PFSK-1 (cell line): ENCODE measurements at regions not wholly inside any gene's neighbourhood (a gene's known extent, or its start where the extent isn't known, plus 50 kb on each side); places are given as distances from the start of the nearest gene placed in this dataset.

Source experiments
- FOXP2 ChIP-seq: optimal IDR thresholded peaks from 2 replicates; pipeline ENCODE3; 2011; ENCODE audit warnings: borderline replicate concordance, control low read depth, inconsistent platforms; ENCODE audit not compliant: insufficient read depth; ENCODE audit errors: extremely low read length, extremely low read depth
- POLR2AphosphoS5 ChIP-seq: IDR thresholded peaks from 2 replicates; pipeline ENCODE4 v1.6.1; 2012; ENCODE audit warnings: low read depth, mild to moderate bottlenecking, control low read depth, low read length, moderate library complexity
- SIN3A ChIP-seq: IDR thresholded peaks from 2 replicates; pipeline ENCODE4 v1.6.1; 2012; ENCODE audit warnings: mild to moderate bottlenecking, low read length, moderate library complexity, borderline replicate concordance; ENCODE audit not compliant: insufficient read depth
- TAF1 ChIP-seq: IDR thresholded peaks from 2 replicates; pipeline ENCODE4 v1.6.1; 2012; ENCODE audit warnings: low read length, control low read depth, borderline replicate concordance; ENCODE audit not compliant: insufficient read depth
- TF ChIP-seq, protein P1 (sequence below), 2 experiments: IDR thresholded peaks; 2 replicates each; pipeline versions ENCODE4 v1.6.1 to v1.8.0; 2011 to 2012; ENCODE audit warnings: low read depth in 2 of 2, low read length in 2 of 2, control low read depth in 1 of 2, inconsistent platforms in 1 of 2, mild to moderate bottlenecking in 1 of 2, moderate library complexity in 1 of 2; ENCODE audit not compliant: insufficient read depth in 1 of 2

DNA sequence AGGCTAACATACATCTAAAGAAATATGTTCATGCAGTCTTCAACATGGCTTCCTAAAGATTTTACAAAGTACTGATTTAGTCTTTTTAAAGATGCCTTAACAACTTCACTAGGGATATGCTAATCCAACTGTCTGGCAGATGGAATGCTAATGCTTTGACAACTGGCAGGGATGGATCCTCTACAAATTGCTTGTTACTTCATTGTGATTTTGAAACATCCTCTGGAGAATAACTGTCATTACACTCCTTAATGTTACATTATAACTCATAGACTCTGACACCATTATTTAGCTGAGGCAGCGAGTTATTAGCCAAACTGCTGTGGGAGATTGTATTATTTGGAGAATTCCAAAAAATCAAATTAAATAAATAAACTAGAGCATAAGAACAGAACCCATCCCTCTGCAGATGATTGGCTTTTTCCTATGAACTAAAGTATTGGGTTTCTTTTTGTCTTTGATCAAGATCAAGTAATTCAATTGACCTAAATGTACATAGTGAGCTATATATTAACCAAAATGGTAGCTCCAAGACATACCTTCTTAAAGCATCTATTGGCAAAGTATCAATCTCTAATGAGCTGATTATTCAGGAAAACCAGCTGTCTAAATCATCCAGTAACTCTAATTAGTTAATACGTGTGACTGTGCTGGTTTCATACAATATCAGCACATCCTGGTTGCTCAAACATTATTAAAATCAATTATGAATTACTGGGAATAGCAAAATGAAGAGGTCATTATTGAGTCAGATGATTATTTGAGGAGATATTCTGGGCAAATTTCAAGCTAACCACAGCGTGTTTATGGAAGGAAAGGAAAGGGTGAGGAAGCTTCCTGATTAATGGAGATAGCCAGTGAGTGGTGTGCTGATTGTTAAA is 321.3 kb upstream of the TFPI start:
- TF ChIP-seq POLR2AphosphoS5, result peak; percentile 40; the same call in 1 of the 2 replicates
- TF ChIP-seq, protein P1, sequence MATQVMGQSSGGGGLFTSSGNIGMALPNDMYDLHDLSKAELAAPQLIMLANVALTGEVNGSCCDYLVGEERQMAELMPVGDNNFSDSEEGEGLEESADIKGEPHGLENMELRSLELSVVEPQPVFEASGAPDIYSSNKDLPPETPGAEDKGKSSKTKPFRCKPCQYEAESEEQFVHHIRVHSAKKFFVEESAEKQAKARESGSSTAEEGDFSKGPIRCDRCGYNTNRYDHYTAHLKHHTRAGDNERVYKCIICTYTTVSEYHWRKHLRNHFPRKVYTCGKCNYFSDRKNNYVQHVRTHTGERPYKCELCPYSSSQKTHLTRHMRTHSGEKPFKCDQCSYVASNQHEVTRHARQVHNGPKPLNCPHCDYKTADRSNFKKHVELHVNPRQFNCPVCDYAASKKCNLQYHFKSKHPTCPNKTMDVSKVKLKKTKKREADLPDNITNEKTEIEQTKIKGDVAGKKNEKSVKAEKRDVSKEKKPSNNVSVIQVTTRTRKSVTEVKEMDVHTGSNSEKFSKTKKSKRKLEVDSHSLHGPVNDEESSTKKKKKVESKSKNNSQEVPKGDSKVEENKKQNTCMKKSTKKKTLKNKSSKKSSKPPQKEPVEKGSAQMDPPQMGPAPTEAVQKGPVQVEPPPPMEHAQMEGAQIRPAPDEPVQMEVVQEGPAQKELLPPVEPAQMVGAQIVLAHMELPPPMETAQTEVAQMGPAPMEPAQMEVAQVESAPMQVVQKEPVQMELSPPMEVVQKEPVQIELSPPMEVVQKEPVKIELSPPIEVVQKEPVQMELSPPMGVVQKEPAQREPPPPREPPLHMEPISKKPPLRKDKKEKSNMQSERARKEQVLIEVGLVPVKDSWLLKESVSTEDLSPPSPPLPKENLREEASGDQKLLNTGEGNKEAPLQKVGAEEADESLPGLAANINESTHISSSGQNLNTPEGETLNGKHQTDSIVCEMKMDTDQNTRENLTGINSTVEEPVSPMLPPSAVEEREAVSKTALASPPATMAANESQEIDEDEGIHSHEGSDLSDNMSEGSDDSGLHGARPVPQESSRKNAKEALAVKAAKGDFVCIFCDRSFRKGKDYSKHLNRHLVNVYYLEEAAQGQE (IDR thresholded peaks at IDR 0.05; ENCODE audit: insufficient read depth in 1 of 2, low read depth in 2 of 2, low read length in 2 of 2), result no peak
- no peak for TF ChIP-seq FOXP2
- TF ChIP-seq SIN3A, result no peak
- TF ChIP-seq TAF1, result peak; percentile 56; the same call in 1 of the 2 replicates

DNA sequence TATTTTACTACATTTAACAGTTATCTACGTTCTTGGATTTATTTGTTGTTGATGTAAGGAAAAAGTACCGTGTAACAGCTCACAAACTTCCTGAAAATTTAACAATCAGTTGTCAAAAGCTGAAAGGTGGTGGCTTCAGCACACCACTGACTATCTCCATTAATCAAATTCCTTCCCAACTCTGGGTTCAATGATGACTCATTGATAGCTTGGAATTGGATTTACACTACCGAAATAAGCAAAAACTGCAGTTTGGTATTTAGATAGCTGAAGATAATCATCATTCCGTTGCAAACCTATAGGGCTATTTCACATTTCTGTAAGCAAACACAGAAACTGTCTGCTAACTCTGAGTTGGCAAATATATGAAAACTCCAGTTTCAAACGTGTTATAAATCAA is 322.3 kb upstream of the TFPI start:
- TF ChIP-seq, protein P1 (IDR thresholded peaks at IDR 0.05; ENCODE audit: insufficient read depth in 1 of 2, low read depth in 2 of 2, low read length in 2 of 2), result no peak
- TF ChIP-seq SIN3A (no peak), TAF1 (no peak), FOXP2 (no peak), POLR2AphosphoS5 (no peak)

DNA sequence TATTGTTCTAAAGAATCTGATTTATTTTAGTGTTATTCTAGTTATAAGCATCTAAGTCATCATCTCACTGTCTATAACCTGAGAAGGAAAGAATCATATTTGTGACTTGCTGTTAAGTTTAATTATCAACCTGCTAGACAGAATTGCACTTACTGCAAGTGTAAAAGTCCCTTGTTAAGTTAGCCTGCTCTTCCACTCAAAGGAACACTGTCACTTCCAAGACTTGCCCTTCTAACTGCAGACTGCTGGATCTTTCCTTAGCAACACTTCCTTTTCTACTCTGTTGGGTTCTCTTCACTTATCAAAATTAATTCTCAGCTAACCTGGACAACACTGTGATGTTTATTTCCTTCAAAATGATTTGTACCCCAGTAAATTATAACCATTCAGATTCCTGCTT is 323.2 kb upstream of the TFPI start:
- TF ChIP-seq TAF1, result no peak
- no peak for TF ChIP-seq FOXP2
- TF ChIP-seq, protein P1 (IDR thresholded peaks at IDR 0.05; ENCODE audit: insufficient read depth in 1 of 2, low read depth in 2 of 2, low read length in 2 of 2), result no peak
- no peak for TF ChIP-seq POLR2AphosphoS5
- no peak for TF ChIP-seq SIN3A

DNA sequence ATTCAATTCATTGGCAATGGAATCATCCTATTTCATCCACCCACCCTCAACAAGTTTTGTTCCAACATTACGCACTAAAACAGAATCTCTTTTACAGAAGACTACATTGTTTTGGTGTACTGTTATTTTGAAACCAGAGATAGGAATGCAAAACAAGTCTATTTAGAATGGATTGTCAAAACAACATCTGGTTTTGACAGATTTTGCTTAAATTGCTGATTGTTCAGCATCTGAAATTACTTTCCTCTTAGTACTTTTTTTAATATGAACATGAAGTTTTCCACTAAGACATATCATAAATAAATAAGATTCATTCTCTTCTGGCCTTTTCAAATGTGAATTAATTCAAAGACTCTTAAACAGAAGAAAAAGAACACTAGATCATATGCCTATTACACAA is 323.9 kb upstream of the TFPI start:
- no peak for TF ChIP-seq SIN3A
- no peak for TF ChIP-seq POLR2AphosphoS5

DNA sequence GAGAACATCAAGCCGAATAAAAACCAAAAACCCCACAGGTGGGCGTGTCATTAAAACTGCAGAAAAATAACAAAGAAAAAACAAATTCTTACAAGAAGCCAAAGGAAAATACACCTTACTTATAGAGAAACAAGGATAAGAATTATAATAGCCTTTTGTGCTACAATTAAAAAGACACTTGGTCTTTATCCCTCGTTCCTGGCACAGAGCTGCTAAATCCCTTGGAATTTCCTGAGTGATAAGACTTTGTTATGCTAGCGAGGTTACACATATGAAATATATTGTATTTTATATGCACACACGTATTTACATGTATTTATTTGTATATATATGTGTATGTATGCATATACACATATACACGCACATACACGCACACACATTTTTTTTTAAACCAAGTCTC is 325.3 kb upstream of the TFPI start:
- no peak for TF ChIP-seq SIN3A
- no peak for TF ChIP-seq FOXP2
- TF ChIP-seq, protein P1 (IDR thresholded peaks at IDR 0.05; ENCODE audit: insufficient read depth in 1 of 2, low read depth in 2 of 2, low read length in 2 of 2), result no peak
- no peak for TF ChIP-seq POLR2AphosphoS5
- TF ChIP-seq TAF1, result no peak
